Fibroblast of lung (primary cell): ENCODE measurements at regions not wholly inside any gene's neighbourhood (a gene's known extent, or its start where the extent isn't known, plus 50 kb on each side); places are given as distances from the start of the nearest gene placed in this dataset.

ENCODE experiments used
- CTCF ChIP-seq, 2 donors: IDR thresholded peaks in 1 of 2; conservative IDR thresholded peaks in 1 of 2; 1 replicate in 1 of 2; 2 replicates in 1 of 2; pipeline ENCODE4 v1.5.1; 2011 to 2012; ENCODE audit warnings: low read length in 2 of 2, control low read depth in 1 of 2, inconsistent platforms in 1 of 2, low read depth in 1 of 2, mild to moderate bottlenecking in 1 of 2
- EZH2 ChIP-seq: IDR thresholded peaks from 2 replicates; pipeline ENCODE4 v1.5.1; 2012; ENCODE audit warnings: low read length, control low read depth, mild to moderate bottlenecking; ENCODE audit errors: missing control alignments

- TF ChIP-seq CTCF (conservative IDR thresholded peaks at IDR 0.05 in 1 of 2, IDR thresholded peaks at IDR 0.05 in 1 of 2; ENCODE audit: low read depth in 1 of 2, low read length in 2 of 2) (no peak), EZH2 (no peak)
These were observed 1339.4 kb downstream of the FAM181B start for GRCh38 chr11:81394311-81394710.
